Dendritic cell treated with granulocyte-macrophage colony-stimulating factor and Interleukin-4, amounts not matched to agents 40 ng/mL and 50 ng/mL, for 4 days (primary cell): ENCODE measurements at regions not wholly inside any gene's neighbourhood (a gene's known extent, or its start where the extent isn't known, plus 50 kb on each side); places are given as distances from the start of the nearest gene placed in this dataset.

Source experiments
- H3K27ac Mint-ChIP-seq: one replicate; pipeline ENCODE4 v1.8.0; 2022; ENCODE audit warnings: mild to moderate bottlenecking, mixed read lengths
- H3K27me3 Mint-ChIP-seq: one replicate; pipeline ENCODE4 v1.8.0; 2022; ENCODE audit warnings: mild to moderate bottlenecking, mixed read lengths
- H3K36me3 Mint-ChIP-seq: one replicate; pipeline ENCODE4 v1.8.0; 2022; ENCODE audit warnings: low read depth, mixed read lengths
- H3K4me1 Mint-ChIP-seq: one replicate; pipeline ENCODE4 v1.8.0; 2022; ENCODE audit warnings: low read depth, mixed read lengths
- H3K4me3 Mint-ChIP-seq: one replicate; pipeline ENCODE4 v1.8.0; 2022; ENCODE audit warnings: mild to moderate bottlenecking, moderate library complexity, mixed read lengths
- H3K9me3 Mint-ChIP-seq: one replicate; pipeline ENCODE4 v1.8.0; 2022; ENCODE audit warnings: mixed read lengths
- intact Hi-C: fragments of 100-400 bp; cut with micrococcal nuclease; formaldehyde crosslinking; loops from one replicate; pipeline ENCODE4 v1.15.0; 2022

DNA sequence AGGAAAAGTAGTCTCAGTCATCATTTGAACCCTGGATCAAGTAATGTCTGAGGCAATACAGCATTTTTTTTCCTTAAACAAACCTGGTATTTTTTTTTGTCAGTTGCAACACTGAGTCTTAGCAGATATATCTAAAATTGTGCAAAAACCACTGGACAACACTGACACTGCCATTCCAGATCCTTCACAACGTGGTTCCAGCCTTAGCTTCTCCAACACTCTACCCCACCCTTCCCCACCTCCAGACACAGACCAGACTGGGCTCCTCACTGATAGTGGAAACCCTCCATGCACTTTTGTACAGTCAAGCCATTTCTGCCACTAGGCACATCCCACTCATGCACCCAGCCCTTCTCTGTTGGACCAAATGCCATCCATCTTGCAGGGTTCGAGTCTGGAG is 199.6 kb upstream of the CTNNB1 start:
- Mint-ChIP-seq H3K27ac (no peak overlapping the region), H3K36me3 (no peaks in the 10 kb centered on the region), H3K4me3 (no peak overlapping the region), H3K9me3 (no peaks in the 10 kb centered on the region), H3K27me3 (peaks cover 1% of the 10 kb centered on the region), H3K4me1 (peaks cover 7% of the 10 kb centered on the region)
- intact Hi-C loops: no loop called here

DNA sequence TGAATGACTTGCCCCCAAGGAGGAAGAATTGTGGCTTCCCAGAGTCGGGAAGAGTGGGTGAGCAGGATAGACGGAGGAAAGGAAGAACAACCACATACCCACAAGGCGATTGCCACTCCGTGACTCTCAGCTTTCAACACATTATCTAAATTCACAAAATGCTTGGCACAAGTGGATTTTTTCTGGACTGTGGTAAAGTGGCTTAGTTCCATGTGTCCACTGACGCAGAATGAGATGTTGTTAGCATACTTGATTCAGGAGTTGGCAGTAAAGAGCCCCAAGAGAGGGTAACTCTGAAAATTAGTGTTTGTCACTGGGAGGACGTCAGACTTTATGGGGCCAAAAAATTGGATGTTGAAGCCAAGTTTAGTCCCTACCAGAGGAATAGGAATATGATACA is 198.8 kb upstream of the CTNNB1 start:
- no peak overlapping the region for H3K27ac Mint-ChIP-seq
- no peaks in the 10 kb centered on the region for H3K9me3 Mint-ChIP-seq
- no peak overlapping the region for H3K4me3 Mint-ChIP-seq
- H3K4me1 Mint-ChIP-seq: peaks cover 7% of the 10 kb centered on the region
- intact Hi-C loops: no loop called here
- H3K27me3 Mint-ChIP-seq: peaks cover 1% of the 10 kb centered on the region
- H3K36me3 Mint-ChIP-seq: no peaks in the 10 kb centered on the region

DNA sequence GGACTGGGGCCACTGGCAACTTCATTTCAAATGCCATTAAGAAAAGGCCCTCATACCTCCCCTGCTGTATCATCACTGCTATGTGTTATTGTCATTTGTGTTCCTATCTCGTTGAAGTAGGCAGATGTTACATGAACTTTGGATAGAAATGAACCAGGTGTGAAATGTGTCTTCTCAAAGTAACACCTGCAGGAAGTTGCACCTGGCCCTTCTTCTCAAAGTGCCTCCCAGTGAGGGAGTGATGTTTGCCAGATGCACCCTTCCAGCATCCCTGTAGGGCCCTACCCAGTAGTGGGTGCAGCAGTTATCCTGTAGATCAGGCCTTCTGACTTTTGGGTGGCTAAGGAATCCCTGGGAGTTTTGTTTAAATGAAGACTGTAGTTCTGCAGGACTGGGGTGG is 197.7 kb upstream of the CTNNB1 start:
- Mint-ChIP-seq H3K4me1 (peaks cover 7% of the 10 kb centered on the region), H3K9me3 (peaks cover 2% of the 10 kb centered on the region), H3K27ac (no peak overlapping the region), H3K4me3 (no peak overlapping the region), H3K27me3 (peaks cover 1% of the 10 kb centered on the region), H3K36me3 (no peaks in the 10 kb centered on the region)
- intact Hi-C loops: no loop called here

DNA sequence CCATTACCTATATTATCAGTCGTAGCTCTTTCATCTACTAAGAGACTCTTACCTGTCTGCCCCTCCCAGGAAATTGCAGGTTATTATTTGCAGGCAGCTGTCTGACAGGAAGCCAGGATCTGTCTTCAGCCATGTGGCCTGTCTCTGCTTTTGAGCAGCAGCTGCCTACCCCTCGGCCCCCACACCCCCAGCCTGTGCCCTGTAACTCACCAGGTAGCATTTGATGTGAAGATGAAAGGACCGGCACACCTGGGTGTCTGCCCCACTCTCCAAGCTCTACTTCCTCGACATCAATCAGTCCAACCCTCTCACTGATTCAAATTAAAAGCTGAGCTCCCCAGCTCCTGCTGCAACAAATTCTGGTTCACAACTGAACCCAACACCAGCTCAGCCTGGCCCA is 197.2 kb upstream of the CTNNB1 start:
- Mint-ChIP-seq H3K4me1 (peaks cover 7% of the 10 kb centered on the region), H3K9me3 (peaks cover 7% of the 10 kb centered on the region), H3K27me3 (peaks cover 1% of the 10 kb centered on the region), H3K4me3 (no peak overlapping the region), H3K27ac (no peak overlapping the region), H3K36me3 (no peaks in the 10 kb centered on the region)
- intact Hi-C loops: no loop called here

DNA sequence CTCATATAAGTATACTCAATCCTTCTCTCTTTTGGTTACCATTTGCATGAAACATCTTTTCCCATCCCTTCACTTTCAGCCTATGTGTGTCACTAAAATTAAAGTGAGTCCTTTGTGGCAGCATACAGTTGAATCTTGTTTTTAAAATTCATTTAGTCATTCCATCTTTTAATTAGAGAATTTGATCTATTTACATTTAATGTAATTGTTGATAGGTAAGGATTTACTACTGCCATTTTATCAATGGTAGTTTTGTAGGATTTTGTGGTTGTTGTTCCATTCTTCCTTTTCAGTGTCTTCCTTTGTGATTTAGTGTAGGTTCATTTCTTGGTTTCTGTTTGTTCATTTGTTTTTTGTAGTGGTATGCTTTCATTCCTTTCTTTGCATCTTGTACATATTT is 191.9 kb upstream of the CTNNB1 start:
- H3K36me3 Mint-ChIP-seq: no peaks in the 10 kb centered on the region
- peaks cover 39% of the 10 kb centered on the region for H3K9me3 Mint-ChIP-seq
- intact Hi-C loops: no loop called here
- H3K4me3 Mint-ChIP-seq: no peak overlapping the region
- no peaks in the 10 kb centered on the region for H3K27me3 Mint-ChIP-seq
- no peak overlapping the region for H3K27ac Mint-ChIP-seq
- no peaks in the 10 kb centered on the region for H3K4me1 Mint-ChIP-seq

DNA sequence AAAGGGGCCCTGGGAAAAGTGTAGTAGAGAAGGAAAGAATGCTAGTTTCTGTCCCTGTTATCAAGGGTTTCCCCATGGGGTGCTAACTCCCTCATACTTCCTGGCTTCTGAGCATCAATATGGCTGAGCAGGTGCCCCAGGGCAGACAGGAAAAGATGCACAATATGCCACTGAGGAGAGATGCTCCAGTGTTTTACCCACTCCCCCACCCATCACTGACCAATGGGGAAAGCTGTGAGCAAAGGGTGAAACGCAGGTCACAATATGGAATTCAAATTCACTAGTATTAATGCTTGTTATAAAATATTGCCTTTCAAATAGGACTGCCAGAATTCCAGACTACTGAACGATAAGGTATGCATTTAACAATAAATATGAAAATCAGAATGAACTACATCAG is 187.5 kb upstream of the CTNNB1 start:
- Mint-ChIP-seq H3K4me3 (no peak overlapping the region), H3K27me3 (no peaks in the 10 kb centered on the region), H3K27ac (no peak overlapping the region), H3K9me3 (peaks cover 34% of the 10 kb centered on the region), H3K4me1 (no peaks in the 10 kb centered on the region), H3K36me3 (no peaks in the 10 kb centered on the region)
- intact Hi-C loops: no loop called here

DNA sequence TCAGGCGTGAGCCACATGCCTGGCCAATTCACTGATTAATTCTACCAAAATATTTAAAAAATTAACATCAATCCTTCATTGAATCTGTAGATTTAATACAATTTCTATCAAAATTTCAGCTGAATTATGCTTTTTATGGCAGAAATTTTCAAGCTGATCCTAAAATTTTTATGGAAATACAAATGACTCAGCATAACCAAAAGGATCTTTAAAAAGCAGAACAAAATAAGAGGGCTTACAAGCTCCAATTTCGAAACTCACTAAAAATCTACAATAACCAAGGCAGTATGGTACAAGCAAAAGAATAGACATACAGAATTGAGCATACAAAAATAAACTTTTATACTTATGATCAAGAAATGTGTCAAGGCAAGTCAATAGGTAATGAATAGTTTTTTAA is 180.4 kb upstream of the CTNNB1 start:
- Mint-ChIP-seq H3K4me3 (no peak overlapping the region), H3K9me3 (no peaks in the 10 kb centered on the region), H3K36me3 (no peaks in the 10 kb centered on the region), H3K27me3 (no peaks in the 10 kb centered on the region), H3K27ac (no peak overlapping the region), H3K4me1 (no peaks in the 10 kb centered on the region)
- intact Hi-C loops: no loop called here

DNA sequence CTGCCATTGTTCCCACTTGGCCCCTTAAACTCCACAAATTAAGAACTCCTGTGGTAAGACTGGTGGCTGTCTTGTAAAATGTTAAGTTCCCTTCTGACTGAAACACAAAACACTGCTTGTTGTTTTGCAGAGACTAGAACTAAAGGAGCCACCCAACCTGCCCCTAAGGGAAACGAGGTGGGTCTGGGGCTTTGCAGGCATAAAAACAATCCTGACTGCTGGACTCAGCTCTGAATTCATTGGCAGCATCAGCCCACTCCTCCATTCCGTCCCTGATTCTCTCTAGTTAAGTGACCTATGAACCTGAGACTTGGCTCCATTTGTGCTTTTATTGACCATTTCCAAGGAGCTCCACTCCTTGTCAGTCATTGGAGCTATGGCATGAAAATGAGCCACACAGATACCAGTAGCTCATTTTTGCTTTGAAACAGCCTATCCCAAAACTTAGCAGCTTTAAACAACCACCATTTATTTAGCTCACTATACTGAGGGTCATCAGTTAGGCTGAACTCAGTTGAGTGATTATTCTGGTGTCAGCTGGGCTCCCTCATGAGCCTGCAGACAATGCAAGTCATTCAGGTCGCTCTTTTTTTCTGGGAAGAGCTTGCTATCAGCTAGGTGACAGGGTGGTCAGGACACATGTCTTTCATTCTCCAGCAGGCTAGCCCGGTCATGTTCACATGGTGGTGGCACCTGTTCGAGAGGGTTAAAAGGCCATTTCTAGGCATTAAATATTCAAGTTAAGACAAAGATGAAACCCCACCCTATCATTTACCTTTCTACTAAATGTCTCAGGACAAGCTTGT is 175.1 kb upstream of the CTNNB1 start:
- H3K4me1 Mint-ChIP-seq: no peaks in the 10 kb centered on the region
- no peak overlapping the region for H3K27ac Mint-ChIP-seq
- H3K4me3 Mint-ChIP-seq: no peak overlapping the region
- no peaks in the 10 kb centered on the region for H3K9me3 Mint-ChIP-seq
- intact Hi-C loops: loop anchor here (10.0 kb wide), 1 partner anchor 439 kb away; no protein-coding TSS in a partner anchor
- H3K36me3 Mint-ChIP-seq: no peaks in the 10 kb centered on the region
- H3K27me3 Mint-ChIP-seq: no peaks in the 10 kb centered on the region

DNA sequence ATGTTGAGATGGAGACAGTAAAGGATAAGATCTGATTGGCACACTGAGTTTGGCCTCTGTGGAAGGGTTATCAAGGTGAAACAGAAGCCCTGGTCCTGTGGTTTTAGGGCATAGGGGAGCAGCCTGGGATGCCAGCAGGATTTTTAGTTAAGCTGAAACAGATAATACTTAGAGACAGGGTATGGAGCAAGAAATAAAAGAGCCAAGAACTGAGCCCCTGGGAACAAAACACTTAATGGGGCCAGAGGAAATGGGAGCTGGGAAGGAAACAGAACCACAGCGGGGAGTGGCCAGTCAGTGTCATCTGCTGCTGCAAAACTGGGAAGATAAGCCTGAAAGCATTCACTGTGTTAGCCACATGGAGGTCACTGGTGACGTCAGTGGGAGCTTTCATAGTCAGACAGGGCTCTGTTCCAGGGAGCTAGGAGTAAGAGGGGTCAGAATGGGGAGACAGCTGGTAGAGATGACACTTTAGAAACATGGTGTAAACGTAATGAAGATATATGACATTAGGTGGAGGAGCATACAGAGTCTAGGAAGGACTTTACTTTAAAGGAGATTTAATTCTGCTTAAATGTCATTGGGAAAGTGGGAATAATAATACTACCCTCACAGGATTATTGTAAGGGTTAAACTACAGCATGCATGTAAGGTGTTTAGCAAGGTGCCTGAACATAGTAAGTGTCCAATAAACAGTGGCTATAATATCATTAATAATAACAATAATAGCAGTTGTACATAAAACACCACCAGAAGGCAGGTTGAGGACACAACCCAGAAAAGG is 172.7 kb upstream of the CTNNB1 start:
- H3K4me1 Mint-ChIP-seq: peaks cover 9% of the 10 kb centered on the region
- no peak overlapping the region for H3K27ac Mint-ChIP-seq
- H3K9me3 Mint-ChIP-seq: no peaks in the 10 kb centered on the region
- H3K4me3 Mint-ChIP-seq: no peak overlapping the region
- no peaks in the 10 kb centered on the region for H3K27me3 Mint-ChIP-seq
- H3K36me3 Mint-ChIP-seq: no peaks in the 10 kb centered on the region
- intact Hi-C loops: loop anchor here (10.0 kb wide), 1 partner anchor 442 kb away; no protein-coding TSS in a partner anchor

DNA sequence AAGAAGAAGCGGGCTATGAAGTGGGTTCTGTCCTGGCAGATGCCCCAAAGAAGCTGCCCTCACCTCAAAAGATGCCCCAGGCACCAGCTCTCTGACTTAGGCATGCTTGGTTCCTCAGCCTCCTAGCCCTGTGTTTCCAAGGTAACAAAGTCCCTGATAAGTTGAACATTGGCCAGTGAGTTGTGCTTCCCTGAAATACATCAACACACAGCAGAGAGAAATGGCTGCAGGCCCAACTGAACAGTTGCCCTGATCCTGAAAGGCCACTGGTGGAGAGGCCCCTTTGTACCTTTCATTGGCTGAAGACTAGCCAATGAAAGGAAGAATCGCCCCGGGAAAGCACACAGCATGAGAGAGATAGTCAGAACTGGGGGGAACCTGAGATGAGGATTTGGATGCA is 169.9 kb upstream of the CTNNB1 start:
- intact Hi-C loops: loop anchor here (10.0 kb wide), 1 partner anchor 445 kb away; no protein-coding TSS in a partner anchor

DNA sequence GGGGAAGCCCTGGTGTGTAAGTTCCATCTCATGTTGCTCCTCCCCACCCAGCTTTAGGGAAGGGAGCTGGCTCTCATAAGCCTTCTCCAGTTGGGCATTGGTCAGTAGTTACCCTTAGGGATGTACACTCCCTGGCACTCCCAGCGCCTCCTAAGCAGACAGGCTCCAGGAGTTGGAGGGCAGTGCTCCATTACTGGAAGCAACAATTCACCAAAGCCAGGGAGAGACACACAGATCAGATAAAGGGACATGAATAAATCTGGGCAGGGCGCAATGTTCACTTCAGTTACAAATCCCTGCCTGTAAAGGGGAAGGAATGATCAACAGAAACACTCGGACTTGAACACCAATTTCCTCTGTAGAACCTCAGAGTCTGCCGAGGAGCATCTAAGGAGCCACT is 169.1 kb upstream of the CTNNB1 start:
- Mint-ChIP-seq H3K36me3 (no peaks in the 10 kb centered on the region), H3K27me3 (peaks cover 3% of the 10 kb centered on the region), H3K4me1 (peaks cover 13% of the 10 kb centered on the region), H3K9me3 (no peaks in the 10 kb centered on the region), H3K27ac (no peak overlapping the region), H3K4me3 (no peak overlapping the region)
- intact Hi-C loops: no loop called here

More for the DNA sequence above, 169.9 kb upstream of the CTNNB1 start:
- no peaks in the 10 kb centered on the region for H3K36me3 Mint-ChIP-seq
- no peak overlapping the region for H3K4me3 Mint-ChIP-seq
- H3K9me3 Mint-ChIP-seq: no peaks in the 10 kb centered on the region
- H3K27me3 Mint-ChIP-seq: peaks cover 3% of the 10 kb centered on the region
- H3K27ac Mint-ChIP-seq: no peak overlapping the region
- peaks cover 13% of the 10 kb centered on the region for H3K4me1 Mint-ChIP-seq

DNA sequence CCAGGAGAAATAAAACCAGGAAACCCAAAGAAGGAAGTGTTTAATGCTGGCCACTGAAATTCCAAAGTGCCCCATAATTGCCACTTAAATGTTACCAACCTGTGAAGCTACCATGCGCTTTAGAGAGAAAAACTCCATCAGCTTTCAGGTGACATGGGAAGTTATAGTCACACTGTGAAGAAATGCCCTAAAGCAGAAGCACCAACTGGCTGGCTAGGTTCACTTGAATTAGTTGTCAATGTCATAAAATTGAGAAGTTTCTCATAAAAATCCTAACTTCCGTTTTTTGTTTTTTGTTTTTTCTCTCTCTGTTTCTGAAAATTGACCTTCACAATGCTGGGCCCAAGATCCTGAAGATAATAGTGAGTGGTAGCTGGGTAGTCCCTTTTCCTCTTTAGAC is 167.9 kb upstream of the CTNNB1 start:
- H3K9me3 Mint-ChIP-seq: no peaks in the 10 kb centered on the region
- intact Hi-C loops: no loop called here
- H3K27ac Mint-ChIP-seq: no peak overlapping the region
- no peaks in the 10 kb centered on the region for H3K36me3 Mint-ChIP-seq
- no peak overlapping the region for H3K4me3 Mint-ChIP-seq
- H3K4me1 Mint-ChIP-seq: peaks cover 13% of the 10 kb centered on the region
- peaks cover 3% of the 10 kb centered on the region for H3K27me3 Mint-ChIP-seq

DNA sequence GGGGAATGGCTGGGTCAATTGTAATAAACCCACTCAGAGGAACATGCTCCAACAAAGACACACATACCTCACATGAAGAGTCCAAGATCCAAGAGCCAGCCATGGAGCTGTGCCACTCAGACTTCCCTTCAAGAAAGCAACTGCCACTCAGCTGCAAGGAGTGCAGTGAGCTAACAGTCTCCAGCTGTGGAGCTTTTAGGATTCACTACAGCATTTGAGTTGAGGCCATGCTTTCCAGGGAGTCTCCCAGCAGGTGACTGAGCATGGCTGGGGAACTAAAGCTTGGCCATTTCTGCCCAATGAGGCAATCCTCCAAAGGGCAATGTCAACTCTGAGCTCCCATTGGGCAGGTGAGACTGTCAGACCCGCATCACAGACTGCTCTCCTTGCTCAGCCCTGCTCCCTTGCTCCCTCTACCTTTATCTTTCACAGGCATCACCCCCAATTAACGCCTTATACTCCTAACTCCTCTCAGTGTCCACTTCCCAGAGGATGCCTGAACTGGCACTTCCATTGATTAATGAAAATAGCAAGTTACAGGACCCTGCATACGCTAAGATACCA is 165.3 kb upstream of the CTNNB1 start:
- intact Hi-C loops: no loop called here
- peaks cover 13% of the 10 kb centered on the region for H3K4me1 Mint-ChIP-seq
- H3K9me3 Mint-ChIP-seq: no peaks in the 10 kb centered on the region
- H3K36me3 Mint-ChIP-seq: no peaks in the 10 kb centered on the region
- H3K27me3 Mint-ChIP-seq: peaks cover 4% of the 10 kb centered on the region
- H3K27ac Mint-ChIP-seq: no peak overlapping the region
- no peak overlapping the region for H3K4me3 Mint-ChIP-seq

DNA sequence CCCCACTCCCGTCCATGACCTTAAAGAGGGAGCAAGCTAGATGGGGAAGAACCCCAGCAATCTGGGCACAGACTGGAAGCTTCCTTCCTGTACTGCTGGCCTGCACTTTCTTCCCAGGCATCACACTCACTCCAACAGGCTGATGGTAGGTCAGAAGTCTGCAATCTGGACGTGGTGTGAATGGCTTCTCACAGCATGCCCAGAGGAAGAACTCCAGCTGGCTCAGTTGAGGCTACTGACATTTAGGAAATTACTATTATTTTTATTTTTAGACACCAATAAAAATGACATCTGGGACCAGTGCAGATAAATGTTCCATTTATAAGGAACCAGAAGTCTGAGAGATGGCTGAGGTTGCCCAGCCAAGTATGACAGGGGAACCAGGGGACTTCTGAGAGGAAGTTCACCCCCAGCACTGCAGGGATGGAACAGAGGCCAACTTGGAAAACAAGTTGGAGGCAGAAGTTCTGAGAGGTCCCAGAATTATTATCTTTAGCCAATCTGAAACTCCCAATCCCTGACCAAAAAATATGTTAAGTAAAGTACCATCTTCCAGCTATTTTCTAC is 163.8 kb upstream of the CTNNB1 start:
- no peak overlapping the region for H3K27ac Mint-ChIP-seq
- intact Hi-C loops: no loop called here
- H3K9me3 Mint-ChIP-seq: no peaks in the 10 kb centered on the region
- H3K27me3 Mint-ChIP-seq: peaks cover 4% of the 10 kb centered on the region
- H3K4me1 Mint-ChIP-seq: peaks cover 13% of the 10 kb centered on the region
- H3K36me3 Mint-ChIP-seq: no peaks in the 10 kb centered on the region
- no peak overlapping the region for H3K4me3 Mint-ChIP-seq
